ENCODE measurements at regions not wholly inside any gene's neighbourhood (a gene's known extent, or its start where the extent isn't known, plus 50 kb on each side); places are given as distances from the start of the nearest gene placed in this dataset.

GRCh38 chr12:62127516-62127915 lies 132.7 kb upstream of the USP15 start:
- TF ChIP-seq CTCF (optimal IDR thresholded peaks at IDR 0.05 in 1 of 3, IDR thresholded peaks at IDR 0.05 in 1 of 3, conservative IDR thresholded peaks at IDR 0.05 in 1 of 3; ENCODE audit: extremely low read depth in 1 of 3, insufficient read depth in 2 of 3, low read length in 3 of 3) (no peak), EZH2 (IDR thresholded peaks at IDR 0.05; ENCODE audit: low read length) (no peak)
